DMS153 treated with DMSO at 0.1 percent for 48 hours (cell line): ENCODE measurements at regions not wholly inside any gene's neighbourhood (a gene's known extent, or its start where the extent isn't known, plus 50 kb on each side); places are given as distances from the start of the nearest gene placed in this dataset.

Experiments used
- DNase-seq: peaks from one replicate; lab custom pipeline; 2025; ENCODE audit not compliant: unreplicated experiment; lab: John Stamatoyannopoulos, UW

- DNase-seq, result no peak
Observed at GRCh38 chr11:27287205-27287604, 75.8 kb downstream of the CCDC34 start.

- no peak for DNase-seq
Observed at GRCh38 chr11:27285761-27286160, 77.3 kb downstream of the CCDC34 start.

GRCh38 chr11:27282806-27283205, 80.2 kb downstream of the CCDC34 start:
- DNase-seq, result no peak

GRCh38 chr11:27281740-27282590, 81.0 kb downstream of the CCDC34 start:
- DNase-seq, result no peak

- no peak for DNase-seq
Observed at GRCh38 chr11:27281276-27281675, 81.7 kb downstream of the CCDC34 start.

- no peak for DNase-seq
Observed at GRCh38 chr11:27280140-27280539, 82.9 kb downstream of the CCDC34 start.

- DNase-seq, result no peak
Observed at GRCh38 chr11:27279460-27279859, 83.6 kb downstream of the CCDC34 start.

- no peak for DNase-seq
Observed at GRCh38 chr11:27277843-27278242, 85.2 kb downstream of the CCDC34 start.

- DNase-seq, result no peak
Observed at GRCh38 chr11:27276141-27276540, 86.9 kb downstream of the CCDC34 start.

GRCh38 chr11:27274854-27275395, 88.1 kb downstream of the CCDC34 start:
- no peak for DNase-seq

- no peak for DNase-seq
Observed at GRCh38 chr11:27266125-27266524, 96.9 kb downstream of the CCDC34 start.

- no peak for DNase-seq
Observed at GRCh38 chr11:27263986-27264385, 99.0 kb downstream of the CCDC34 start.

GRCh38 chr11:27263046-27263445, 100.0 kb downstream of the CCDC34 start:
- DNase-seq, result no peak

GRCh38 chr11:27255447-27255828, 107.6 kb downstream of the CCDC34 start:
- no peak for DNase-seq

GRCh38 chr11:27254744-27255446, 108.1 kb downstream of the CCDC34 start:
- no peak for DNase-seq

- no peak for DNase-seq
Observed at GRCh38 chr11:27253224-27253623, 109.8 kb downstream of the CCDC34 start.

GRCh38 chr11:27250867-27251665, 111.9 kb downstream of the CCDC34 start:
- no peak for DNase-seq

- no peak for DNase-seq
Observed at GRCh38 chr11:27248576-27249509, 114.2 kb downstream of the CCDC34 start.

GRCh38 chr11:27247660-27248059, 115.4 kb downstream of the CCDC34 start:
- no peak for DNase-seq

- DNase-seq, result no peak
Observed at GRCh38 chr11:27246925-27247324, 116.1 kb downstream of the CCDC34 start.
